H9 (cell line): ENCODE measurements at regions not wholly inside any gene's neighbourhood (a gene's known extent, or its start where the extent isn't known, plus 50 kb on each side); places are given as distances from the start of the nearest gene placed in this dataset.

Experiments
- DNase-seq: peaks from one replicate; pipeline ENCODE4 v3.0.0-alpha.2; 2017
- H2AFZ ChIP-seq: one replicate; pipeline ENCODE4 v1.6.1; 2013; ENCODE audit warnings: mild to moderate bottlenecking, low read length, control low read depth, moderate library complexity
- H2AK5ac ChIP-seq: 2 replicates; pipeline ENCODE4 v1.6.1; 2013; ENCODE audit warnings: low read length, control low read depth, mixed read lengths; ENCODE audit not compliant: insufficient read length
- H2BK120ac ChIP-seq: one replicate; pipeline ENCODE4 v1.6.1; 2013; ENCODE audit warnings: low read depth, mild to moderate bottlenecking, low read length, control low read depth, inconsistent platforms; ENCODE audit not compliant: poor library complexity, severe bottlenecking
- H2BK12ac ChIP-seq: 2 replicates; pipeline ENCODE4 v1.6.1; 2013; ENCODE audit warnings: low read length, control low read depth, mixed read lengths, low read depth; ENCODE audit not compliant: insufficient read length
- H2BK15ac ChIP-seq: 2 replicates; pipeline ENCODE4 v1.6.1; 2013; ENCODE audit warnings: low read depth, low read length, control low read depth
- H2BK20ac ChIP-seq: one replicate; pipeline ENCODE4 v1.6.1; 2013; ENCODE audit warnings: low read depth, mild to moderate bottlenecking, low read length, control low read depth, inconsistent platforms; ENCODE audit not compliant: poor library complexity, severe bottlenecking
- H2BK5ac ChIP-seq: 2 replicates; pipeline ENCODE4 v1.6.1; 2013; ENCODE audit warnings: low read length, control low read depth, mixed read lengths; ENCODE audit not compliant: insufficient read length
- H3K14ac ChIP-seq: 2 replicates; pipeline ENCODE4 v1.6.1; 2013; ENCODE audit warnings: low read length, control low read depth; ENCODE audit not compliant: insufficient read depth
- H3K18ac ChIP-seq: 2 replicates; pipeline ENCODE4 v1.6.1; 2013; ENCODE audit warnings: low read depth, mild to moderate bottlenecking, mixed read lengths, low read length, control low read depth; ENCODE audit not compliant: insufficient read length
- H3K23ac ChIP-seq: 2 replicates; pipeline ENCODE4 v1.6.1; 2013; ENCODE audit warnings: low read length, control low read depth, mixed read lengths, low read depth; ENCODE audit not compliant: insufficient read length
- H3K23me2 ChIP-seq: 2 replicates; pipeline ENCODE4 v1.6.1; 2013; ENCODE audit warnings: low read depth, mild to moderate bottlenecking, mixed read lengths, low read length, control low read depth; ENCODE audit not compliant: insufficient read length, poor library complexity, severe bottlenecking
- H3K27ac ChIP-seq: 2 replicates; pipeline ENCODE4 v1.5.1; 2013; ENCODE audit warnings: low read length, control low read depth, mixed read lengths, low read depth; ENCODE audit not compliant: insufficient read length
- H3K27me3 ChIP-seq: 2 replicates; pipeline ENCODE4 v1.6.1; 2013; ENCODE audit warnings: low read length, control low read depth, inconsistent platforms; ENCODE audit not compliant: insufficient read depth
- H3K4ac ChIP-seq: 2 replicates; pipeline ENCODE4 v1.6.1; 2013; ENCODE audit warnings: low read depth, mild to moderate bottlenecking, control low read depth, inconsistent platforms, low read length, moderate library complexity
- H3K4me1 ChIP-seq: 2 replicates; pipeline ENCODE4 v1.6.1; 2013; ENCODE audit warnings: low read length, control low read depth, inconsistent platforms; ENCODE audit not compliant: insufficient read depth
- H3K4me2 ChIP-seq: 2 replicates; pipeline ENCODE4 v1.6.1; 2013; ENCODE audit warnings: low read length, control low read depth, mixed read lengths; ENCODE audit not compliant: insufficient read length, insufficient read depth
- H3K56ac ChIP-seq: 2 replicates; pipeline ENCODE4 v1.6.1; 2013; ENCODE audit warnings: low read depth, mild to moderate bottlenecking, mixed read lengths, low read length, control low read depth; ENCODE audit not compliant: insufficient read length
- H3K79me1 ChIP-seq: 2 replicates; pipeline ENCODE4 v1.6.1; 2013; ENCODE audit warnings: low read depth, mild to moderate bottlenecking, moderate library complexity, low read length, control low read depth, inconsistent platforms; ENCODE audit not compliant: insufficient read depth, poor library complexity, severe bottlenecking
- H3K79me2 ChIP-seq: 2 replicates; pipeline ENCODE4 v1.6.1; 2013; ENCODE audit warnings: low read length, control low read depth, inconsistent platforms; ENCODE audit not compliant: insufficient read depth
- H3K9ac ChIP-seq: 2 replicates; pipeline ENCODE4 v1.6.1; 2013; ENCODE audit warnings: low read length, control low read depth, mixed read lengths; ENCODE audit not compliant: insufficient read length; ENCODE audit errors: extremely low read depth
- H3K9me3 ChIP-seq: one replicate; pipeline ENCODE4 v1.6.1; 2013; ENCODE audit warnings: low read depth, low read length, inconsistent platforms; ENCODE audit not compliant: control insufficient read depth
- H3T11ph ChIP-seq: one replicate; pipeline ENCODE4 v1.6.1; 2013; ENCODE audit warnings: mild to moderate bottlenecking, low read length, control low read depth, inconsistent platforms
- H4K20me1 ChIP-seq: one replicate; pipeline ENCODE4 v1.6.1; 2013; ENCODE audit not compliant: control insufficient read depth, insufficient read length, insufficient read depth
- H4K5ac ChIP-seq: 2 replicates; pipeline ENCODE4 v1.6.1; 2013; ENCODE audit warnings: low read depth, mild to moderate bottlenecking, mixed read lengths, low read length, control low read depth; ENCODE audit not compliant: insufficient read length
- H4K8ac ChIP-seq: replicated peaks from 2 replicates; pipeline ENCODE4 v1.6.1; 2013; ENCODE audit warnings: low read length, control low read depth, mixed read lengths, low read depth; ENCODE audit not compliant: insufficient read length
- H4K91ac ChIP-seq: 2 replicates; pipeline ENCODE4 v1.6.1; 2013; ENCODE audit warnings: low read depth, mild to moderate bottlenecking, moderate library complexity, mixed read lengths, low read length, control low read depth; ENCODE audit not compliant: insufficient read length
- H3K27ac Mint-ChIP-seq, 3 experiments: 2 replicates in 2 of 3; 3 replicates in 1 of 3; pipeline ENCODE4 v1.8.0; 2020 to 2021; ENCODE audit warnings: mixed read lengths in 3 of 3, mild to moderate bottlenecking in 1 of 3, moderate library complexity in 1 of 3
- H3K27me3 Mint-ChIP-seq: 2 replicates; pipeline ENCODE4 v1.8.0; 2021; ENCODE audit warnings: low read depth, mild to moderate bottlenecking, moderate library complexity, mixed read lengths
- H3K36me3 Mint-ChIP-seq, 3 experiments: 2 replicates in 2 of 3; 3 replicates in 1 of 3; pipeline ENCODE4 v1.8.0; 2020 to 2021; ENCODE audit warnings: low read depth in 3 of 3, mixed read lengths in 3 of 3; ENCODE audit not compliant: insufficient read depth in 1 of 3
- H3K4me1 Mint-ChIP-seq, 2 experiments: 2 replicates each; pipeline ENCODE4 v1.8.0; 2020; ENCODE audit warnings: mixed read lengths in 2 of 2
- H3K4me3 Mint-ChIP-seq, 2 experiments: 2 replicates in 1 of 2; 3 replicates in 1 of 2; pipeline ENCODE4 v1.8.0; 2020 to 2021; ENCODE audit warnings: mild to moderate bottlenecking in 2 of 2, mixed read lengths in 2 of 2, moderate library complexity in 1 of 2
- H3K9me3 Mint-ChIP-seq, 2 experiments: 2 replicates in 1 of 2; 3 replicates in 1 of 2; pipeline ENCODE4 v1.8.0; 2020; ENCODE audit warnings: mild to moderate bottlenecking in 2 of 2, mixed read lengths in 2 of 2, moderate library complexity in 1 of 2
- CTCF ChIP-seq: fragments of 200-600 bp; sonication (generic); conservative IDR thresholded peaks from 3 replicates; pipeline ENCODE4 v1.8.0; 2021; ENCODE audit warnings: antibody characterized with exemption, mild to moderate bottlenecking
- WGBS: extraction: QIAGEN DNeasy Blood & Tissue Kit; methylation state at CpG from one replicate; pipeline ENCODE4 v1.1.7; 2013; ENCODE audit warnings: missing lambda C conversion rate, low lambda C conversion rate, mixed read lengths; ENCODE audit not compliant: insufficient read length; ENCODE audit errors: extremely low coverage; 5-methylcytosine and 5-hydroxymethylcytosine counted together

DNA sequence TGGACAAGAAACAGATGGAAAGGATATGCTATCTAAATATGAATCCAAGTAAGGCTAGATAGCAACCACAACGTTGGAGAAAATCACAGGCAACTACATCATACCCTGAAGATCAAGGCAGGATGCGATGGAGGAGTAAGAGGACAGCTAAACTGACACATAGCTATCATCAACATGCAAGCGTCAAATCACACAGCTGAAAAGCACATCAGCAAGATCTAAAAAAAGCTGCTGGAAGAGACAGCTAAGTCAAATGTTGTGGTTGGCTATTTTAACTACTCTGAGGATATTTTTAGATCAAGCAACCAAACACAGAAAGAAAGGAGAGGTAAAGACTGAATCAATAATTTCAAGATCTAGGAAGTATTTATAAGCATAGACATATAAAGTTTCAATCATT, 466.9 kb downstream of the BRD1 start:
- Histone ChIP-seq H3K79me2 (no peaks in the 10 kb centered on the region), H3K27ac (no peak overlapping the region), H2AFZ (no peak overlapping the region), H3K4me2 (no peak overlapping the region), H2BK5ac (no peak overlapping the region), H2AK5ac (no peak overlapping the region), H3K4me1 (no peaks in the 10 kb centered on the region), H3K79me1 (no peaks in the 10 kb centered on the region), H3T11ph (no peak overlapping the region), H3K9me3 (no peaks in the 10 kb centered on the region), H3K4ac (no peak overlapping the region), H3K9ac (no peak overlapping the region), H2BK12ac (no peak overlapping the region), H2BK120ac (no peak overlapping the region), H2BK20ac (no peak overlapping the region), H4K20me1 (no peaks in the 10 kb centered on the region), H4K5ac (no peak overlapping the region), H4K91ac (no peak overlapping the region), H3K14ac (no peak overlapping the region), H2BK15ac (no peak overlapping the region), H3K56ac (no peak overlapping the region), H3K23me2 (no peaks in the 10 kb centered on the region), H3K23ac (no peak overlapping the region), H3K27me3 (no peaks in the 10 kb centered on the region), H4K8ac (no peak overlapping the region), H3K18ac (no peak overlapping the region)
- WGBS, result no CpG with 5 or more reads among the region's 3 CpGs
- Mint-ChIP-seq H3K9me3 (peaks cover 3 to 5% of the 10 kb centered on the region in 2 experiments; a peak in 2 of 5 replicates), H3K27ac (no peak overlapping the region), H3K4me1 (peaks cover 2 to 5% of the 10 kb centered on the region in 2 experiments; a peak in 2 of 4 replicates), H3K27me3 (peaks cover 6% of the 10 kb centered on the region), H3K4me3 (no peak overlapping the region), H3K36me3 (peaks cover 0 to 2% (median 0%) of the 10 kb centered on the region in 3 experiments; a peak in 2 of 7 replicates)
- TF ChIP-seq CTCF, result no peak
- DNase-seq, result no peak
